Activated naive CD8-positive, alpha-beta T cell (primary cell): ENCODE measurements at regions not wholly inside any gene's neighbourhood (a gene's known extent, or its start where the extent isn't known, plus 50 kb on each side); places are given as distances from the start of the nearest gene placed in this dataset.
"Not testable (repeated sequence)": the region's sequence is repeated elsewhere in the genome, so short reads cannot be mapped to it uniquely, and the experiment has no call there.

Source experiments
- H3K27ac Mint-ChIP-seq: one replicate; pipeline ENCODE4 v1.8.0; 2021; ENCODE audit warnings: mixed read lengths
- H3K27me3 Mint-ChIP-seq: one replicate; pipeline ENCODE4 v1.8.0; 2021; ENCODE audit warnings: mixed read lengths
- H3K36me3 Mint-ChIP-seq: one replicate; pipeline ENCODE4 v1.8.0; 2021; ENCODE audit warnings: mixed read lengths
- H3K4me1 Mint-ChIP-seq: one replicate; pipeline ENCODE4 v1.8.0; 2021; ENCODE audit warnings: low read depth, mixed read lengths
- H3K4me3 Mint-ChIP-seq: one replicate; pipeline ENCODE4 v1.8.0; 2021; ENCODE audit warnings: mild to moderate bottlenecking, mixed read lengths
- H3K9me3 Mint-ChIP-seq: one replicate; pipeline ENCODE4 v1.8.0; 2021; ENCODE audit warnings: low read depth, mixed read lengths

DNA sequence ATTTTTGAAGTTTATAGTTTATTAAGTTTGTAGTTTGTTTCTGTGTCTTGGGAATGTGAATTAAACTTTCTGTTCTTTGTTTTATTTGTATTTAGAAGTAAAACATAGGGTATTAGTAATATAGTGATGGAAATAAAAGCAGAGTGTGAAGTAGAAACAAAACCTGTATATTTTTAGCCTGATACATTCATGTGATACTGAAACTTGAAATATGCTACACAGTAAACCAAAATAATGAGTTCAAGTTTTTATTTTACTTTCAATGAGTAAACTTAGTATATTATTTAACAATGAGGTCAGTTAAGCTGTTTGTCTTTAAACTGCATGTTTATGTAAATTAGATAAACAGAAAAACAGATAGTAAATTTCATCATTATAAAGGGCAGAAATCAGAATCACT, 1592.6 kb downstream of the GRIK2 start:
- no peak overlapping the region for H3K27ac Mint-ChIP-seq
- peaks cover 9% of the 10 kb centered on the region for H3K9me3 Mint-ChIP-seq
- H3K36me3 Mint-ChIP-seq = no peaks in the 10 kb centered on the region
- no peak overlapping the region for H3K4me3 Mint-ChIP-seq
- H3K4me1 Mint-ChIP-seq = no peaks in the 10 kb centered on the region
- H3K27me3 Mint-ChIP-seq = no peaks in the 10 kb centered on the region

- Mint-ChIP-seq H3K27me3 (no peaks in the 10 kb centered on the region), H3K36me3 (no peaks in the 10 kb centered on the region), H3K27ac (no peak overlapping the region), H3K9me3 (peaks cover 10% of the 10 kb centered on the region), H3K4me1 (no peaks in the 10 kb centered on the region), H3K4me3 (no peak overlapping the region)
These were observed 1590.8 kb downstream of the GRIK2 start for GRCh38 chr6:102984357-102984756.

DNA sequence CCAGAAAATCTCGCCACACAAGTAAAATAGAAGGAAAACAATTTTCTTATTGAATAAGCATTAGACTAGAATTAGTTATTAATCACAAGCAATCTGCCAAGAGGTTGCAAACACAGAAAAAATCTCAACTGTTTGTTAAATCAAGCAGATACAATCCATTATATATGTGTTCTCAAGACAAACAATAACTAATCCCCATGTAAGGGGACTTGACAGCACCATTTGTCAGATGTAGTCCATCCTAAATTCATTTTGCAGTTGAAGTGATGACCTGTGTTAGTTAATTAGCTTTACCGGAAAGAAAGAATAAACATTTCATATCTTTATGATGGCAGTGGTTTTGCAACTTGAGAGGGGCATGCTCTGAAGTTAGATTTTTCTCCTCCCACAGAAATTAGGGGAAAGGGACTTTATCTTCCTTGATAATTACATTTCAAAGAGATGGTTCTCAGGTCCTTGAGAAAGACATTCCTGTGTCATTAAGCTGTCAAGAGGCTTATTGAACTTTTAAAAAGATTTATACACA, 1588.0 kb downstream of the GRIK2 start:
- peaks cover 10% of the 10 kb centered on the region for H3K9me3 Mint-ChIP-seq
- H3K4me1 Mint-ChIP-seq = no peaks in the 10 kb centered on the region
- H3K27ac Mint-ChIP-seq = no peak overlapping the region
- no peaks in the 10 kb centered on the region for H3K27me3 Mint-ChIP-seq
- H3K36me3 Mint-ChIP-seq = no peaks in the 10 kb centered on the region
- no peak overlapping the region for H3K4me3 Mint-ChIP-seq

DNA sequence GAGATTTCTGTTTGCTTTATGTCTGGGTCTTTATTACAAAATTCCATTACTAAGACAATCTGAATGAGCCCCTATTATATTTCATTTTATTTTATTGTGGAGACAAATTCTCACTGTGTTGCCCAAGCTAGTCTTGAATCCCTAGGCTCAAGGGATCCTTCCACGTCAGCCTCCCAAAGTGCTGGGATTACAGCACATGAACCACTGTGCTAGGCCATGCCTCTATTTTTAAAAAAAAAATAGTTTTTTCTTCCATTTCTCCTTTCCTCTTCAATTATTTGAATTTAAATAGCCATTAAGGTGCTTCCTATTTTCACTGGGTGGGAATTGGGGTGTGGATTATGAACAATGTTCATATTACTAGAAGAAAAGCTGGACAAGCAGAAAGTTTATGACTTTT, 1587.4 kb downstream of the GRIK2 start:
- H3K4me1 Mint-ChIP-seq = no peaks in the 10 kb centered on the region
- peaks cover 10% of the 10 kb centered on the region for H3K9me3 Mint-ChIP-seq
- no peaks in the 10 kb centered on the region for H3K36me3 Mint-ChIP-seq
- no peaks in the 10 kb centered on the region for H3K27me3 Mint-ChIP-seq
- no peak overlapping the region for H3K4me3 Mint-ChIP-seq
- H3K27ac Mint-ChIP-seq = no peak overlapping the region

GRCh38 chr6:102961902-102962301, 1568.4 kb downstream of the GRIK2 start:
- H3K9me3 Mint-ChIP-seq = no peaks in the 10 kb centered on the region
- H3K27ac Mint-ChIP-seq = no peak overlapping the region

DNA sequence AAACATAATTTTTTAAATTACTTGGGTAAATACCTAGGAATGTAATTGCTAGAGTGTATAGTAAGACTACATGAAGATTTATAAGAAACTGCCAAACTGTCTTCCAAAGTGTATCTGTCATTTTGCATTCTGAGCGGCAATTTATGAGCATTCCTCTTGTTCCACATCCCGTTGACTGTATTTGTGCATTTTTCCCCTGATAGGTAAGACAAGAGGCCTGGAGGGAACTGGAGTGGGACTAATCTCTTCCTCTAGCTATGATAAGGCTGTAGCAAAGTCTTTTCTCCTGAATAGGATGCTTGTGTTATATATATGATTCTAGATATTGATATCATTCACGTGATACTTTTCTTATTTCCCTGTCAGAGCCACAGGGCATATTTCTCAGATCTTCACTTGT, 1557.5 kb downstream of the GRIK2 start:
- no peaks in the 10 kb centered on the region for H3K36me3 Mint-ChIP-seq
- no peaks in the 10 kb centered on the region for H3K4me1 Mint-ChIP-seq
- no peak overlapping the region for H3K27ac Mint-ChIP-seq
- no peak overlapping the region for H3K4me3 Mint-ChIP-seq
- H3K9me3 Mint-ChIP-seq = no peaks in the 10 kb centered on the region
- H3K27me3 Mint-ChIP-seq = no peaks in the 10 kb centered on the region

More at GRCh38 chr6:102961902-102962301, 1568.4 kb downstream of the GRIK2 start:
- Mint-ChIP-seq H3K27me3 (no peaks in the 10 kb centered on the region), H3K4me3 (no peak overlapping the region), H3K36me3 (no peaks in the 10 kb centered on the region), H3K4me1 (no peaks in the 10 kb centered on the region)

DNA sequence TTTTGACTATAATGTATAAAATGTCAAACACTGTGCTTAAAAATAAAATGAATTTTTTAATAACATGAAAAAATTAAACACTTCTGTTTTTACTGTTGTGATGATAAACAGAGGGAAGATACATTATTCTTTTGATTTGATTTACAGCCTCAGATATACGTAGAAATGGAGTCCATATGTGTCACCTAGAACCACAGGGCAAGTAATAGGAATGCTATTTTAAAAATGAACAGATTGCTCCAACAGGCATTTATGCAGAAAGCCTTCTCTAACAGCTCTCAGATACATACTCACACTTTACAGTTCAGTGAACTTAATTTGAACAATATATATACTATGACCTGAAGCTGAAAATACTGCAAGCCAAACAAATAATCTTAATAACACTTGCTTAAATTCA, 1551.0 kb downstream of the GRIK2 start:
- no peaks in the 10 kb centered on the region for H3K9me3 Mint-ChIP-seq
- H3K27me3 Mint-ChIP-seq = no peaks in the 10 kb centered on the region
- no peak overlapping the region for H3K4me3 Mint-ChIP-seq
- H3K36me3 Mint-ChIP-seq = no peaks in the 10 kb centered on the region
- no peaks in the 10 kb centered on the region for H3K4me1 Mint-ChIP-seq
- H3K27ac Mint-ChIP-seq = no peak overlapping the region

GRCh38 chr6:102942206-102942605, 1548.7 kb downstream of the GRIK2 start:
- no peaks in the 10 kb centered on the region for H3K27me3 Mint-ChIP-seq
- H3K9me3 Mint-ChIP-seq = peaks cover under 1% of the 10 kb centered on the region
- H3K27ac Mint-ChIP-seq = no peak overlapping the region
- no peaks in the 10 kb centered on the region for H3K4me1 Mint-ChIP-seq
- H3K4me3 Mint-ChIP-seq = no peak overlapping the region
- no peaks in the 10 kb centered on the region for H3K36me3 Mint-ChIP-seq

GRCh38 chr6:102936959-102937358, 1543.5 kb downstream of the GRIK2 start:
- Mint-ChIP-seq H3K4me1 (no peaks in the 10 kb centered on the region), H3K9me3 (peaks cover 3% of the 10 kb centered on the region), H3K36me3 (no peaks in the 10 kb centered on the region), H3K4me3 (no peak overlapping the region), H3K27me3 (no peaks in the 10 kb centered on the region), H3K27ac (no peak overlapping the region)

DNA sequence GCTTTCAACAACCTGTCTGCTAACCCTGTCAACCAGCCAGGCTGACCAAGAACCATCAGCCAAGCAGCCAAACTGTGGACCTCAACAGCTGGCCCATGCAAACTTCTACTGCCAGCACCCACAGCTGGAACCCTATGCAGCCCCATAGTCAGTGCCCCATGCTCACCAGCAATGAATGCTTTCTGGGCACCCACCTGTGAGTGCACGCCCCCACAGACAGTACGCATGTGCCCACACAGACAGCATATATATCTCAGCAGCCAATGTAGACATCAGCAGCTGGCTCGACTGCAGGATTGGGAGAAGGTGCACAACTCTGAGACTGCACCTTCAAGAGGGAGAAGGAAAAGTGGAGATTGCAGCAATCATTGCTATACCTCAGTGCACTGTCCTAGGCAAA, 1534.6 kb downstream of the GRIK2 start:
- Mint-ChIP-seq H3K27ac (no peak overlapping the region), H3K4me1 (no peaks in the 10 kb centered on the region), H3K4me3 (no peak overlapping the region), H3K36me3 (no peaks in the 10 kb centered on the region), H3K9me3 (no peaks in the 10 kb centered on the region), H3K27me3 (no peaks in the 10 kb centered on the region)

DNA sequence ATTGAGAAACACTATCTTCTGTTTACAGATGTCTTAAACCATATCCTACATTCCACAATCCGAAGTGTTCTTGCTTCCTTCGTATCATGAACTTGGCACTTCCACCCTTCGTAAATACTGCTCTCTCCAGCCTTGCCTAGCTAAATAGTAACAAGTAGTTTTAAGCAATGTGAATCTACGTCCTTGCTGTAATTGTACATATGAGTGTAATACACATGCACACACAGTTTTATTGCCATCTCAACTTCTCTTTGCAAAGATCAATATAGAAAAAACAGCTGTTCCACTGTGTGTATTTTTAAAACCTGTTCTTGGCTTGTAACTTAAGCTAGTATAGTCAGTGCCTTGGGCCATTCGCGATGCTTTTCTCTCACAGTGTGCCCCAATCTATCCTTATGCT, 1524.7 kb downstream of the GRIK2 start:
- no peaks in the 10 kb centered on the region for H3K36me3 Mint-ChIP-seq
- no peak overlapping the region for H3K4me3 Mint-ChIP-seq
- H3K27me3 Mint-ChIP-seq = no peaks in the 10 kb centered on the region
- no peak overlapping the region for H3K27ac Mint-ChIP-seq
- H3K9me3 Mint-ChIP-seq = peaks cover 14% of the 10 kb centered on the region
- H3K4me1 Mint-ChIP-seq = no peaks in the 10 kb centered on the region

- Mint-ChIP-seq H3K9me3 (peaks cover 4% of the 10 kb centered on the region), H3K36me3 (no peaks in the 10 kb centered on the region), H3K4me3 (no peak overlapping the region), H3K27me3 (no peaks in the 10 kb centered on the region), H3K4me1 (no peaks in the 10 kb centered on the region), H3K27ac (no peak overlapping the region)
These were observed 1518.1 kb downstream of the GRIK2 start for GRCh38 chr6:102911571-102911970.

GRCh38 chr6:102910701-102911139, 1517.2 kb downstream of the GRIK2 start:
- not testable (repeated sequence) for H3K4me3 Mint-ChIP-seq, H3K9me3 Mint-ChIP-seq, H3K27me3 Mint-ChIP-seq, H3K4me1 Mint-ChIP-seq, H3K27ac Mint-ChIP-seq, H3K36me3 Mint-ChIP-seq

GRCh38 chr6:102907181-102907580, 1513.7 kb downstream of the GRIK2 start:
- Mint-ChIP-seq H3K27ac (no peak overlapping the region), H3K36me3 (no peaks in the 10 kb centered on the region), H3K4me3 (no peak overlapping the region), H3K27me3 (no peaks in the 10 kb centered on the region), H3K9me3 (peaks cover 4% of the 10 kb centered on the region), H3K4me1 (no peaks in the 10 kb centered on the region)

DNA sequence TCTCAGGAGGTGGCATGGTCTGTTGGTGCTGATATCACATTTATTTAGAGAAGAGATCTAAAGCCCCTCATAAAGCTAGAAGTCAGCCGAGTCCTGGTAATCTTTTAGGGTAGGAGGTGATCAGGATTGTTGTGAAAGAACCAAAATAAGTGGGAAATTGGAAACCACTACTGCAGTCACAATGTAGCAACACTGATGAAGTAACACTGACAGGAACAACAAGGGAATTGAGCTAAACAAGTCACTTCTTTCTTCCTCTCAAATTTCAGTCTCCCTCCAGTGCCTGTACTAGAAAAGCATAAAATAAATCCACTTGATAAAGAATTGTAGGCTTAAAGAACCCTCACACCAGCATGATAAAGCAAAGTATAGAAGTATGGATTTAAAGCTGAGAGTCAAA, 1509.0 kb downstream of the GRIK2 start:
- no peaks in the 10 kb centered on the region for H3K4me1 Mint-ChIP-seq
- peaks cover 3% of the 10 kb centered on the region for H3K9me3 Mint-ChIP-seq
- no peaks in the 10 kb centered on the region for H3K36me3 Mint-ChIP-seq
- no peak overlapping the region for H3K27ac Mint-ChIP-seq
- H3K4me3 Mint-ChIP-seq = no peak overlapping the region
- H3K27me3 Mint-ChIP-seq = no peaks in the 10 kb centered on the region

DNA sequence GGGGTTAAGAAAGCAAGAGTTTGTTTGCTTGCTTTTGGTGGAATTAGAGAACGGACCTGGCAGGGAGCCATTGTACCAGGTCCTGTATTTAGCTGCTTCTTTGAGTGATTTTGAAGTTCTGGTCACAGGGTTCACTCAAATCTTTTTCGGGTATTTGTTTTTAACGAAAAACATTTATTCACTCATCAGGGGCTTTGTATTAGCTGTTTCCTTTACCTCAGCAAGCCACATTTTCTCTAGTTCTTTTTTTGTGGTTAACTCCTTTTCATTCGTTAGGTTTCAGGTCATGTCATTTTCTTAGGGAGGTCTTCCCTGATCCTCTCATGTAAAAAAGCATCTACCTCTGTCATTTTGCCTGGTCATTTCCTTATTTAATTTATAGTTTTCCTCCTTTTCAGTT, 1502.2 kb downstream of the GRIK2 start:
- Mint-ChIP-seq H3K27me3 (no peaks in the 10 kb centered on the region), H3K9me3 (peaks cover 5% of the 10 kb centered on the region), H3K4me1 (no peaks in the 10 kb centered on the region), H3K4me3 (no peak overlapping the region), H3K27ac (no peak overlapping the region), H3K36me3 (no peaks in the 10 kb centered on the region)
